ENCODE measurements at regions not wholly inside any gene's neighbourhood (a gene's known extent, or its start where the extent isn't known, plus 50 kb on each side); places are given as distances from the start of the nearest gene placed in this dataset.
A peak's percentile ranks its signal among the peaks of the same experiment; 100 is the strongest.

DNA sequence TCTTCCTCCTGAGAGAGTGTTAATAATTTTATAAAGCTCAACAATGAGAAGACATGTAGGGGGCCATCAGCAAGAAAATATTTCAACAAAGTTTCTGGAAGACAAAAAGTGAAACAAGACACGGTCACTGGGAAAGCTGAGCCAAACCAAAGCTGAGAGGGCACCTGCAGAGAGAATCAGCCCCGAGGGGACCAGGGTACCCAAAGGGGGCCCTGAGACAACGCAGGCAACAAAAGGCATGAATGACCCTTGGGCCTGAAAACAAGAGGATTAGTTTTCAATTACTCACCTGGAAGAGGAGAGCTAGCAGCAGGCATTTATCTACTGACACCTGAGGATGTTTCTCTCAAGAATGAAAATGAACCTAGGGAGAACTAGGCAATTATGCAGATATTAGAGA is 461.2 kb upstream of the MGMT start:
- H3K27ac Mint-ChIP-seq, result no peak overlapping the region
- H3K36me3 Mint-ChIP-seq, result peaks cover 0 to 8% (median 0%) of the 10 kb centered on the region in 3 donors
- H3K27me3 Mint-ChIP-seq, result peaks cover 0 to 22% (median 15%) of the 10 kb centered on the region in 5 donors
- no peak for DNase-seq
- peaks cover 0 to 17% (median 9%) of the 10 kb centered on the region in 9 donors for H3K9me3 Mint-ChIP-seq
- no peaks in the 10 kb centered on the region for H3K4me1 Mint-ChIP-seq
- POLR2A ChIA-PET, result no interaction called here
- ATAC-seq, result no peak
- no peak overlapping the region for H3K4me3 Mint-ChIP-seq

DNA sequence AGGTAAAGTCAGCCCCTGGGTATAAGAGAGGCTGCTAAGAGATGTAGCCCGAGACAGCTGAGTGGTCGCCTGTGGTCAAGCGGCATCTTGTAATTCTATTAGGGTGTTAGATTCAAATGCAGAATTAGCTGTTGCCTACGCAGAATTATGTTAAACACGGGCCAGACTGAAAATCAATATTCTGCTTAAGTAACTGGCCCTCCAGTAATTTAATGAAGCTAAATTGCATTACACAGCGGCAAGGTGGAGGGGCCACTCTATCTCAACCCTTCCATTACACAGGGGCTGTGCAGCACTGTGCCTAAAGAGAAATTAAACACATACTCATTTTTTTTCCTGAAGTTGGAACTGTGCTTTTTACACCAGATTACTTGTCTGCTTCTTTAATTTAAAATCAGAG is 448.5 kb upstream of the MGMT start:
- Mint-ChIP-seq H3K27ac (no peak overlapping the region), H3K27me3 (peaks cover 1 to 22% (median 8%) of the 10 kb centered on the region in 5 donors), H3K36me3 (peaks cover 0 to 5% (median 0%) of the 10 kb centered on the region in 3 donors), H3K4me3 (no peak overlapping the region), H3K9me3 (peaks cover 0 to 6% (median 0%) of the 10 kb centered on the region in 9 donors), H3K4me1 (peaks cover 0 to 2% (median 0%) of the 10 kb centered on the region in 4 donors)
- DNase-seq (no peak), ATAC-seq (no peak)
- POLR2A ChIA-PET, result interaction anchor here (0.5 kb wide), 1 partner anchor 316 kb away, joined by 3 read pairs; no protein-coding TSS in a partner anchor

DNA sequence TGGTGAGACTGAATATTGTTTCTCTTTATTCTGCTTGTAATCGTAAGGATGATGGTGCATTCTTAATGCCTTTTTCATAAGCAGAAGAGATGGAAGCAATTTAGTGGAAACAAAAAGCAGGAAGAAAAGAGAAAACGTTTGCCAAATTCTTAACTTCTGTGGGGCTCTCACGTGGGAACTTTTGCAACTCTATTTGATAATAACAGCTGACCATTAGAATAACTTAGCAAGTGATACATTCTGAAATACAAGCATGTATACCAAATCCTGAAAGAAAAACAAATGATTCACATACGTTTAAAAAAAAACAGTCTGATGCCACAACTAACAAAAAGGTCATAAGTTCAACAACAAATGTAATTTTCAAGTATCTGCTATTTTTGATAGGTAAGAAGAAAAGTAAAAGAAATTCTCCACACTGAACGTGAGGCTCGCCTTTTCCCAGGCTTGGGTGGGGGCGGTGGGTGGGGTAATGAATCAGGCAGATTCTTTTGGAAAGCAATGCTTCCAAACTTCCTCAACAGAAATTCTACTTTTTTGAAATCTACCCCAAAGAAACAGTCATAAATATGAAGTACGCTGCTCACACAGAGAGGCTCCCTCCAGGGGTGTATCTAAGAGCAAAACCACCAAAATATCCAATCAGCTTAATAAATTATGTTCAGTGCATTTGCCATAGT is 446.2 kb upstream of the MGMT start:
- POLR2A ChIA-PET, result no interaction called here
- Mint-ChIP-seq H3K27me3 (peaks cover 0 to 20% (median 0%) of the 10 kb centered on the region in 5 donors), H3K36me3 (peaks cover 0 to 3% (median 0%) of the 10 kb centered on the region in 3 donors), H3K4me3 (no peak overlapping the region), H3K9me3 (no peaks in the 10 kb centered on the region), H3K4me1 (peaks cover 0 to 2% (median 0%) of the 10 kb centered on the region in 4 donors), H3K27ac (no peak overlapping the region)
- ATAC-seq (no peak), DNase-seq (no peak)

DNA sequence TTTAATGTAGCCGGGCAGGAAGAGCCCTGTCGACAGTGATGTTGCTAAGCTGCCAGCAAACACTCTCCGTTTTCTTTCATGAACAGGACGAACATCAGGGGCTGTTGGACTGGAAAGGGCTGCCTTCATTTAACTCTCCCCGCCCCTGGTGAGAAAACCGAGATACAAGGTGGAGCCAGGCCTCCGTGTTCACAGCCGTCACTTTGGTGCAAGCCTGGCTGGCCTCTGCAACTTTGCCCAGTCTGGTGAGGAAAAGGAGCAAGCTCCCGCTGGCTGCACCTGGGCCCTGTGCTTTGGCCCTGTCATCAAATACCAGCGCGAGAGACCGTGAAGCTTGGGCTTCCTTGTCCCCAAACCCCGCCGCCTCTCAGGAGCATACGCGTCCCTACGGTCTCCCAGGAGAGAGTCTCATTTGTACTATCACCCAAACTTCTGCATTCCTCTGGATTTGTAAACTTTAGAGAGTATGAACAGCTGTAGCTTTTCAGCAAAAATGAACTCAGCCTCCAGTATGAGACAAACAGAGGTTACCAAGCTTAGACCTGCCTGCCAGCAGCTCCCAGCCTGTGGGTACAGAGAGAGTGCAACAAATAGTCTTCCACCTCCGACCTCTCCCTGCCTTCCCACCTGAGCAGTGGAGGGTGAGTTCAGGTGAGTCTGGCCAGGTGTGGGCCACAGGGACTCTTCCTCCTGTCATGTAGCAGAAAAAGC is 445.3 kb upstream of the MGMT start:
- Mint-ChIP-seq H3K4me3 (no peak overlapping the region), H3K27me3 (peaks cover 0 to 20% (median 0%) of the 10 kb centered on the region in 5 donors), H3K36me3 (peaks cover 0 to 3% (median 0%) of the 10 kb centered on the region in 3 donors), H3K4me1 (peaks cover 0 to 2% (median 0%) of the 10 kb centered on the region in 4 donors), H3K27ac (no peak overlapping the region), H3K9me3 (no peaks in the 10 kb centered on the region)
- ATAC-seq (no peak), DNase-seq (no peak)
- POLR2A ChIA-PET, result no interaction called here

DNA sequence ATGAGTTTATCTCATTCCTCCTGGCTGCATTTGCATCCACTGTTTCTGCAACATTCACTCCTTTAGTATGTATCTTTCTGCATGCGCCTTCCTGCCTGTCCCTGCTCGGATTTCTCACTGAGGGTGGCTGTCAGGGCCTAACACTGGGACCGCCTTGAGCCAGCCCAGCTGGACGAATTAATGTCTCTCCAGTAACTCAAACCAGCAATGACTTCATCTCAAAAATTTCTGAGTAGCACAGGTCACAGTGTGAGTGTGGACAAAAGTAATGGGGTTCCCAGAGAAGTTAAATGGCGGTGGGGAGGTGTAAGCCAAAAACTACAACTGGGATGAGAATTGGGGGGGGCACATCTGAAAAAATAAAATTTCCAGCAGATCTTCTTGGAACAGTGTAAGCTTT is 444.0 kb upstream of the MGMT start:
- Mint-ChIP-seq H3K4me3 (no peak overlapping the region), H3K36me3 (peaks cover 0 to 3% (median 0%) of the 10 kb centered on the region in 3 donors), H3K4me1 (peaks cover 0 to 2% (median 0%) of the 10 kb centered on the region in 4 donors), H3K27ac (no peak overlapping the region), H3K27me3 (peaks cover 0 to 20% (median 0%) of the 10 kb centered on the region in 5 donors), H3K9me3 (no peaks in the 10 kb centered on the region)
- no peak for DNase-seq
- POLR2A ChIA-PET, result no interaction called here
- no peak for ATAC-seq

DNA sequence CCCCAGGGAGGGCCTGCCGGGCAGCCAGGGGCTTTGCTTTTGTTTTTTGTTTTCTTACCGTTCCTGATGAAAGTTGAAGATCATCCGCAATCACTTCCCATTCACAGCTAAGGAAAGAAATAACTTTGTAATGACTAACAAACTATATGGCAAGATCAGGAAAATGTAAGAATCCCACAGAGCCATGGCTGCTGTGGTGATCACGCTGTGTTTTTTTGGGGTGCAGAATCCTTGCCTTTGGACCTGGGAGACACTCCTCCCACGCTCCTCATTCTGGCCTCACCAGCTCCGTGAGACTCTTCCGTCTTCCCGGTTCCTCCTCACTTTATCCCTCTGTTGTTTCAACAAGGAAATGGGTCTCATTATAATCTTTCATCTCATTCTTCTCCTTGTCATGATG is 443.0 kb upstream of the MGMT start:
- DNase-seq (no peak), ATAC-seq (no peak)
- no peaks in the 10 kb centered on the region for H3K9me3 Mint-ChIP-seq
- H3K4me1 Mint-ChIP-seq, result peaks cover 0 to 2% (median 0%) of the 10 kb centered on the region in 4 donors
- H3K36me3 Mint-ChIP-seq, result peaks cover 0 to 3% (median 0%) of the 10 kb centered on the region in 3 donors
- H3K27me3 Mint-ChIP-seq, result peaks cover 0 to 20% (median 0%) of the 10 kb centered on the region in 5 donors
- POLR2A ChIA-PET, result no interaction called here
- H3K27ac Mint-ChIP-seq, result no peak overlapping the region
- H3K4me3 Mint-ChIP-seq, result no peak overlapping the region

DNA sequence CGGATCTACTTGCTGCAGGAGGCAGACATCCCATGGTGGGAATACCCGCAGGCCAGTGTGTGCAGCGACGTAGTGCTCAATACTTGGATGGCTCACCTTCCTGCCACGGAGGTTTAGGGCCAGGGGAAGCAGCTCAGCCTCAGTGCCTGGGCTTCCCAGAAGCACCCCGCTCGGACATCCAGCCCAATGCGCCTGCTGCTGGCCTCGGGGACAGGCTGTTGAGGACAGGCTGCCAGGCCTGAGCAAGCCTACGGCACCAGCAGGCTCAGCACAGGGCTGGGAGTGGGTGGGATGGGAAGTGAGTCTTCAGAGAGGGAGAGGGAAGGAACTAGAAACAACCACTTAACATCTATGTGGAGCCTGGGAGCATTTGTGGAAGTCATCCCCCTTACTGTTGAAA is 441.3 kb upstream of the MGMT start:
- Mint-ChIP-seq H3K27me3 (peaks cover 0 to 8% (median 4%) of the 10 kb centered on the region in 5 donors), H3K36me3 (peaks cover 0 to 3% (median 0%) of the 10 kb centered on the region in 3 donors), H3K27ac (no peak overlapping the region), H3K4me3 (no peak overlapping the region), H3K9me3 (no peaks in the 10 kb centered on the region), H3K4me1 (peaks cover 0 to 2% (median 0%) of the 10 kb centered on the region in 4 donors)
- ATAC-seq (no peak), DNase-seq (no peak)
- POLR2A ChIA-PET, result no interaction called here

DNA sequence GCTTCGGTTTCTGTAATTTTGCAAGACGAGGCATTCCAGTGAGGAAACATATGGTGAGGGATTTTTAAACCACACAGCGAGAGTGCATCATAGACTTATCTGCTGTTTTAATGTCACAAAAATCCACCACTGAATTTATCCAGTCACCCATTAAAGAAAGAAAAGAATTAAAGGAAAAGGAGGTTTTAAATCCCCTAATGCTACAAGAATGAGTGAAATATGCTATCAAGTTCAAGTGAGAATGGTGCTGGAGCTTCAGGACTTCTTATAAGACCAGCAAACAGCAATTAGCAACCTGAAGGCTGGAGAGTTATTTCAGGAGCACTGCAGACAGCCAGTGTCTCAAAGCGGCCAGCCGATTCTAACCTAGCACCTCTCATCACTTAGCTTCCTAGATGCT is 439.1 kb upstream of the MGMT start:
- no peak for DNase-seq

DNA sequence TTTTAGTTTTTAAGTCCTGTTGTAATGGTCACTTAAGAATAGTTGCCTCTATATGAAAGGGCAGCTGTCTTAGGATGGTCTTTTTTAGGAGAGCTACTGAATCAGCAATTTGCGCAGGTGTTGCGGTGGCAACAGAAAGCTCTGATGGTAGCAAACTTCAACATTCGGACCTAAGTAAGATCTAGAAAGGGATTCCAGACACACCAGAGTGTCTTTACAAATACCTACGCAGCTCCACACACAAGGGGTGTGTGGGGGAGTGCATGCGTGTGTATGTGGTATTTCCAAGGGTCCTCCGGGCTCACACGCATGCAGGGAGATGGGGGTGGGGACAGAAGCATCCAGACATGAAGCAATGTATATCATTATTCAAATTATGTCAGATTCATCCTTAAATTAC is 438.6 kb upstream of the MGMT start:
- Mint-ChIP-seq H3K9me3 (no peaks in the 10 kb centered on the region), H3K4me3 (no peak overlapping the region), H3K27me3 (peaks cover 0 to 17% (median 4%) of the 10 kb centered on the region in 5 donors), H3K4me1 (peaks cover 4 to 22% (median 13%) of the 10 kb centered on the region in 4 donors), H3K36me3 (peaks cover 0 to 3% (median 0%) of the 10 kb centered on the region in 3 donors), H3K27ac (peak overlapping the region in 1 of 10 donors; percentile 24)
- POLR2A ChIA-PET, result no interaction called here
- ATAC-seq (no peak), DNase-seq (no peak)

More for the DNA sequence above, 439.1 kb upstream of the MGMT start:
- Mint-ChIP-seq H3K4me3 (no peak overlapping the region), H3K27me3 (peaks cover 0 to 16% (median 4%) of the 10 kb centered on the region in 5 donors), H3K27ac (no peak overlapping the region), H3K36me3 (peaks cover 0 to 3% (median 0%) of the 10 kb centered on the region in 3 donors), H3K4me1 (peaks cover 4 to 18% (median 11%) of the 10 kb centered on the region in 4 donors), H3K9me3 (no peaks in the 10 kb centered on the region)
- ATAC-seq, result no peak
- POLR2A ChIA-PET, result no interaction called here

DNA sequence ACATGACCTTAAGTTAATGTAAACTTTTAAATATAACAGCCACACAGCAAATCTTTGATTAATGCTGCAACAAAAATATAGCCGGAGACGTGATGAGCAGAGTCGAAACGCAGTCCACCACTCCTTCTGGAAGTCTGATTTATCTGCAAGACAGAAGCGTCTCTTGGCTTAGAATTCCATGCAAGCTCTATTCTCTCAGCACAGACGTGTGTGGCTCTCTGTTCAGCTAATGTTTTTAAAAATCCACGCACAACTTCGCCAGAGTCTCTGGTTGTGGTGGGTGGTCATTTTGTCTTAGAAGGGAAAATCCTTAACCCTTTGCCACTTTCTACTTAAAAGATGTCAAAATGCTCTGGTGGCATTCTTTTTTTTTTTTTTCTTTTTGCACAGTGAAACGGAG is 438.0 kb upstream of the MGMT start:
- no peak overlapping the region for H3K4me3 Mint-ChIP-seq
- ATAC-seq, result no peak
- H3K4me1 Mint-ChIP-seq, result peaks cover 8 to 28% (median 19%) of the 10 kb centered on the region in 4 donors
- H3K9me3 Mint-ChIP-seq, result no peaks in the 10 kb centered on the region
- peaks cover 0 to 21% (median 4%) of the 10 kb centered on the region in 5 donors for H3K27me3 Mint-ChIP-seq
- POLR2A ChIA-PET, result no interaction called here
- no peak for DNase-seq
- no peak overlapping the region for H3K27ac Mint-ChIP-seq
- peaks cover 0 to 3% (median 0%) of the 10 kb centered on the region in 3 donors for H3K36me3 Mint-ChIP-seq

DNA sequence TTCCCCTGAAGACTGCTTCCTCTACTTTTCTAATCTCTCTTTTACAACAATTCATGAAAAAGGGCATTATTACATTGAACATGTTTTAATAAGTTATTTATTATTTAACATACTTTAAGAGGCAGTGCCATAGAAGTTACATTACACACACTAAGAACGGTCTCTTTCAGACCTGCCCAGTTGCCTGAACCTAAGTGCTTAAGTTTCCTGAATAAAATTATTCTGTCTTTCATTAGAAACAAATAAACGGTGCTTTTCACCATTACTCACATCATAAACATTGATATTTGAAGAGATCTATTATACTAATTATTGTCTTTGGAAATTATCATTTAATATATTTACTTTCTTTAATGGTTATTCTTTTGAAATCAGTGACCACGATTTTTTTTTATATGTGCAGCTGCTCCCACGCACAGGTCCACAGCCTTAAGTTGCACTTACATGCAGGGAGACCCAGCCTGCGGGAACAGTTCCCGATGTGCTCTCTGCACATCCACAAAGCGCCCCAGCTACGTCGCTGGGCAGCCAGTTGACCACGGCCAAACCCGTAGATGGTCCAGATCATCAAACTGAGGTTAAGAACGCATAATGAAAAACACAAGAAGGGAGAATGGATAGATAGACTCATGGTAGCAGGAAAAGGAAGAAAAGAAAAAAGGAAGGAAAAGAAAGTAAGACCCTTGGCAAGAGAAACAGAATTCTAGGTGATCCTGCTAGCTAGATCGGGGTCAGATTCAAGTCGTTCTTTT is 437.0 kb upstream of the MGMT start:
- POLR2A ChIA-PET, result no interaction called here
- DNase-seq, result no peak
- Mint-ChIP-seq H3K9me3 (no peaks in the 10 kb centered on the region), H3K27ac (peak overlapping the region in 1 of 10 donors; percentile 74), H3K36me3 (no peaks in the 10 kb centered on the region), H3K27me3 (peaks cover 0 to 26% (median 0%) of the 10 kb centered on the region in 5 donors), H3K4me1 (peaks cover 12 to 36% (median 26%) of the 10 kb centered on the region in 4 donors), H3K4me3 (peak overlapping the region in 1 of 10 donors; percentile 31)
- no peak for ATAC-seq

DNA sequence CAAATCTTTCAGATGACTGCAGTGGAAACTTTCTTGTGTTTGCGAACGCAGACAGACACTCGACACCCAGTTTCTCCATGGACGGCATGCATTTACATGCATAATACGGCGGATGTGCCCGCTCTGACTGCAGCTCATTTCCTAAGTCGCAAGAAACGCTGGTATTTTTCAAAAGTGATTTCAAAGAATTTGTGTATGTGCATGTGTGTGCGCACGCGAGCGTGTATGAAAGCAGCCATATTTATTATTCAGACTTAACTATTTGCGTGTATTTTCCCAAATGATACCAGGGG is 436.5 kb upstream of the MGMT start:
- no peaks in the 10 kb centered on the region for H3K36me3 Mint-ChIP-seq
- POLR2A ChIA-PET, result no interaction called here
- no peak overlapping the region for H3K27ac Mint-ChIP-seq
- H3K4me3 Mint-ChIP-seq, result no peak overlapping the region
- DNase-seq, result no peak
- no peaks in the 10 kb centered on the region for H3K9me3 Mint-ChIP-seq
- peaks cover 0 to 26% (median 0%) of the 10 kb centered on the region in 5 donors for H3K27me3 Mint-ChIP-seq
- peaks cover 15 to 42% (median 29%) of the 10 kb centered on the region in 4 donors for H3K4me1 Mint-ChIP-seq
- ATAC-seq, result no peak
